PC-9 (cell line): ENCODE measurements at regions not wholly inside any gene's neighbourhood (a gene's known extent, or its start where the extent isn't known, plus 50 kb on each side); places are given as distances from the start of the nearest gene placed in this dataset.

Source experiments
- BruUV-seq: library from RNA; stranded (reverse); fragments of 400-500 nt; replicated peaks from 2 replicates; lab custom pipeline; 2021; lab: Mats Ljungman, UMichigan
- CTCF ChIA-PET: fragments of 300-600 bp; sonication (Branson Sonifier 250); formaldehyde crosslinking; loops from one replicate; lab custom pipeline; 2022; ENCODE audit warnings: antibody characterized with exemption; lab: Charles Lee
- POLR2A ChIA-PET: fragments of 300-600 bp; sonication (Branson Sonifier 250); formaldehyde crosslinking; loops from one replicate; lab custom pipeline; 2022; ENCODE audit warnings: antibody characterized with exemption; ENCODE audit not compliant: unreplicated experiment; lab: Charles Lee
- DNase-seq, 2 experiments: peaks; one replicate each; pipeline versions ENCODE4 v3.0.0 to v3.0.0-alpha.2; 2015 to 2022; ENCODE audit warnings: mixed read lengths in 1 of 2
- H2AFZ ChIP-seq: fragments of 200-600 bp; sonication (generic); 2 replicates; pipeline ENCODE4 v1.8.1; 2017; ENCODE audit warnings: antibody characterized with exemption
- H3F3A ChIP-seq: fragments of 200-600 bp; sonication (generic); 2 replicates; pipeline ENCODE4 v1.8.1; 2017; ENCODE audit warnings: antibody characterized with exemption, mild to moderate bottlenecking, low read depth; ENCODE audit not compliant: insufficient read depth
- H3K27ac ChIP-seq: fragments of 200-600 bp; sonication (generic); 2 replicates; pipeline ENCODE4 v1.6.1; 2016; ENCODE audit warnings: mixed run types
- H3K27me3 ChIP-seq: fragments of 200-600 bp; sonication (generic); 2 replicates; pipeline ENCODE4 v1.6.1; 2016; ENCODE audit warnings: low read depth, mixed run types; ENCODE audit not compliant: insufficient read depth
- H3K36me3 ChIP-seq: fragments of 200-600 bp; sonication (generic); 2 replicates; pipeline ENCODE4 v1.6.1; 2016; ENCODE audit warnings: low read depth, mixed run types
- H3K4me1 ChIP-seq: fragments of 200-600 bp; sonication (generic); replicated peaks from 2 replicates; pipeline ENCODE4 v1.6.1; 2016; ENCODE audit warnings: mixed run types; ENCODE audit not compliant: insufficient read depth
- H3K4me2 ChIP-seq: fragments of 200-600 bp; sonication (generic); 2 replicates; pipeline ENCODE4 v1.6.1; 2017; ENCODE audit warnings: mixed run types
- H3K4me3 ChIP-seq: fragments of 200-600 bp; sonication (generic); 2 replicates; pipeline ENCODE4 v1.6.1; 2016; ENCODE audit warnings: mixed run types
- H3K79me2 ChIP-seq: fragments of 200-600 bp; sonication (generic); 2 replicates; pipeline ENCODE4 v1.6.1; 2017; ENCODE audit warnings: low read depth, mixed run types
- H3K9me2 ChIP-seq: fragments of 200-600 bp; sonication (generic); 2 replicates; pipeline ENCODE4 v1.8.1; 2017; ENCODE audit warnings: mild to moderate bottlenecking; ENCODE audit not compliant: insufficient read depth
- H3K9me3 ChIP-seq: fragments of 200-600 bp; sonication (generic); 2 replicates; pipeline ENCODE4 v1.8.1; 2016; ENCODE audit warnings: low read depth; ENCODE audit not compliant: insufficient read depth
- H4K20me1 ChIP-seq: fragments of 200-600 bp; sonication (generic); 2 replicates; pipeline ENCODE4 v1.8.1; 2017; ENCODE audit not compliant: insufficient read depth
- EZH2 ChIP-seq: fragments of 200-600 bp; sonication (generic); IDR thresholded peaks from 2 replicates; pipeline ENCODE4 v1.8.0; 2017; ENCODE audit warnings: antibody characterized with exemption, low read depth
- intact Hi-C: fragments of 100-400 bp; cut with micrococcal nuclease; formaldehyde crosslinking; loops from one replicate; pipeline ENCODE4 v1.10.0; 2022; ENCODE audit not compliant: unreplicated experiment
- TF ChIP-seq, protein P1 (sequence below): fragments of 200-600 bp; sonication (generic); conservative IDR thresholded peaks from 2 replicates; pipeline ENCODE4 v1.6.1; 2017; ENCODE audit warnings: mixed run types, antibody characterized with exemption, mild to moderate bottlenecking, moderate library complexity

DNA sequence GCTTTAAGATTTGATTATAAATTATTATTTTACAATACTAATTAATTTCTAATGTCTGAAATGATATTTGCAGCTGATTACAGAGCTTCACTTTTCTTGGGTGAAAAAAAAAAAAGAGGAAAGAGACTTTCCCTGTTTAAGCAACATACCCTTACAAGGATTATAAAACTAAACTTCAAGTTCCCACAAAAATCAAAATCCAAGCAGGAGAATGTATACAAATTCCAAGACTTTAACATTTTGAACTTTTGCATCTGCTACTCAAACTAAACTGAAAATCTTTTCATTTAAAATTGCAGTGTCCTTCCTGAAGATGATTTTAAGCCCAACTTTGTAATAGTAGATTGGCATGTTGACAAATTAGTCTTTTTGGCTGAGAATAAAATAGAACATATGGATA lies 742.4 kb upstream of the INTU start:
- H3K4me3 ChIP-seq, result no peak overlapping the region
- H3K4me1 ChIP-seq, result no peaks in the 10 kb centered on the region
- H3K9me3 ChIP-seq, result no peaks in the 10 kb centered on the region
- H4K20me1 ChIP-seq, result no peaks in the 10 kb centered on the region
- ChIA-PET CTCF (no interaction called here), POLR2A (no interaction called here)
- no peak for DNase-seq
- no peak overlapping the region; the same call in 1 of the 2 replicates for H2AFZ ChIP-seq
- no peak overlapping the region for H3K27ac ChIP-seq
- H3K27me3 ChIP-seq, result no peaks in the 10 kb centered on the region
- H3K9me2 ChIP-seq, result no peaks in the 10 kb centered on the region
- no TSS peak for BruUV-seq
- no peak for TF ChIP-seq EZH2
- TF ChIP-seq, protein P1, sequence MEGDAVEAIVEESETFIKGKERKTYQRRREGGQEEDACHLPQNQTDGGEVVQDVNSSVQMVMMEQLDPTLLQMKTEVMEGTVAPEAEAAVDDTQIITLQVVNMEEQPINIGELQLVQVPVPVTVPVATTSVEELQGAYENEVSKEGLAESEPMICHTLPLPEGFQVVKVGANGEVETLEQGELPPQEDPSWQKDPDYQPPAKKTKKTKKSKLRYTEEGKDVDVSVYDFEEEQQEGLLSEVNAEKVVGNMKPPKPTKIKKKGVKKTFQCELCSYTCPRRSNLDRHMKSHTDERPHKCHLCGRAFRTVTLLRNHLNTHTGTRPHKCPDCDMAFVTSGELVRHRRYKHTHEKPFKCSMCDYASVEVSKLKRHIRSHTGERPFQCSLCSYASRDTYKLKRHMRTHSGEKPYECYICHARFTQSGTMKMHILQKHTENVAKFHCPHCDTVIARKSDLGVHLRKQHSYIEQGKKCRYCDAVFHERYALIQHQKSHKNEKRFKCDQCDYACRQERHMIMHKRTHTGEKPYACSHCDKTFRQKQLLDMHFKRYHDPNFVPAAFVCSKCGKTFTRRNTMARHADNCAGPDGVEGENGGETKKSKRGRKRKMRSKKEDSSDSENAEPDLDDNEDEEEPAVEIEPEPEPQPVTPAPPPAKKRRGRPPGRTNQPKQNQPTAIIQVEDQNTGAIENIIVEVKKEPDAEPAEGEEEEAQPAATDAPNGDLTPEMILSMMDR, result no peak
- no peaks in the 10 kb centered on the region for H3K79me2 ChIP-seq
- no peaks in the 10 kb centered on the region for H3F3A ChIP-seq
- H3K36me3 ChIP-seq, result no peaks in the 10 kb centered on the region
- no peak overlapping the region for H3K4me2 ChIP-seq
- intact Hi-C loops, result no loop called here

DNA sequence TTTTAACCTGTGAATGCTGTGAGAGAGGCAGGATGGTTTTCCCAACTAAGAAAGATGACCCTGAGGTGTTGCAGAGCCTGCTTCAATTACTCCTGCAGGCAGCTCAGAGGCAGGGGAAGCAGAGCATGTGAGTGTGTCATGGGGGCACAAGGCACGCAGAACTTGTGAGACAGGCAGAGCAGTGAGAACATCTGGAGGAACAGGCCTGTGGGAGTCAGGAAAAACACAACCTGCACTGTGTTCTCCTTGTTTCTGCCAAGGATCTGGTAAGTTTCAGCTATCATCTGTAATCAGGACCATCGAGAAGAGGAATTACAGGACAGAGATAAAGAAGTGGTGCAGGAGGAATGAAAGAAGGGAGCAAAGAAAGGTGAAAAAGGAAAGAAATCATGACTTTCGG lies 741.8 kb upstream of the INTU start:
- TF ChIP-seq EZH2, result no peak
- TF ChIP-seq, protein P1, result no peak
- POLR2A ChIA-PET, result no interaction called here
- Histone ChIP-seq H3K9me3 (no peaks in the 10 kb centered on the region), H3K9me2 (no peaks in the 10 kb centered on the region), H3K27me3 (no peaks in the 10 kb centered on the region), H2AFZ (no peak overlapping the region), H3K4me1 (no peaks in the 10 kb centered on the region), H4K20me1 (no peaks in the 10 kb centered on the region), H3K4me3 (no peak overlapping the region), H3F3A (no peaks in the 10 kb centered on the region), H3K79me2 (no peaks in the 10 kb centered on the region), H3K36me3 (no peaks in the 10 kb centered on the region), H3K4me2 (no peak overlapping the region), H3K27ac (no peak overlapping the region)
- no peak for DNase-seq
- CTCF ChIA-PET, result interaction anchor here (0.5 kb wide), 1 partner anchor 99 kb away, joined by 4 read pairs; no protein-coding TSS in a partner anchor
- BruUV-seq, result no TSS peak
- intact Hi-C loops, result no loop called here

- Histone ChIP-seq H3K4me1 (no peaks in the 10 kb centered on the region), H3K4me2 (no peak overlapping the region), H2AFZ (no peak overlapping the region), H4K20me1 (no peaks in the 10 kb centered on the region), H3K27me3 (no peaks in the 10 kb centered on the region), H3K36me3 (no peaks in the 10 kb centered on the region), H3K27ac (no peak overlapping the region), H3K79me2 (no peaks in the 10 kb centered on the region), H3K9me3 (no peaks in the 10 kb centered on the region), H3K4me3 (no peak overlapping the region), H3K9me2 (no peaks in the 10 kb centered on the region; the same call in 1 of the 2 replicates), H3F3A (no peaks in the 10 kb centered on the region)
- ChIA-PET CTCF (no interaction called here), POLR2A (interaction anchor here (0.6 kb wide), 1 partner anchor 9 kb away, joined by 10 read pairs; no protein-coding TSS in a partner anchor)
- no peak for DNase-seq
- TF ChIP-seq EZH2, result no peak
- TF ChIP-seq, protein P1, result no peak
- intact Hi-C loops, result no loop called here
- no TSS peak for BruUV-seq
These were observed 737.8 kb upstream of the INTU start for GRCh38 chr4:126894963-126895362.
